Heart left ventricle (tissue), 16 donors: ENCODE measurements at regions not wholly inside any gene's neighbourhood (a gene's known extent, or its start where the extent isn't known, plus 50 kb on each side); places are given as distances from the start of the nearest gene placed in this dataset.

Experiments used
- ATAC-seq, 4 donors: fragments of 200-7000 bp; cut with Tn5 transposase; one replicate each; pipeline ENCODE4 v1.9.1; 2020 to 2022; ENCODE audit warnings: moderate library complexity in 4 of 4, mild to moderate bottlenecking in 3 of 4, moderate number of reproducible peaks in 1 of 4
- DNase-seq, 5 donors: peaks; one replicate each; pipeline ENCODE4 v3.0.0-alpha.2; 2020
- H3K27ac ChIP-seq, 12 donors: fragments of 200-600 bp; sonication (generic) in 4 of 12; one replicate each; pipeline versions ENCODE4 v1.5.0 to v1.8.0; 2016 to 2022; ENCODE audit warnings: mild to moderate bottlenecking in 2 of 12
- H3K27me3 ChIP-seq, 9 donors: fragments of 200-600 bp; sonication (generic) in 2 of 9; one replicate each; pipeline versions ENCODE4 v1.5.1 to v1.8.0; 2016 to 2022; ENCODE audit warnings: mild to moderate bottlenecking in 3 of 9
- H3K36me3 ChIP-seq, 9 donors: fragments of 200-600 bp; sonication (generic) in 2 of 9; one replicate each; pipeline versions ENCODE4 v1.5.0 to v1.8.0; 2018 to 2022; ENCODE audit warnings: mild to moderate bottlenecking in 2 of 9
- H3K4me1 ChIP-seq, 12 donors: fragments of 200-600 bp; sonication (generic) in 4 of 12; one replicate each; pipeline versions ENCODE4 v1.5.0 to v1.8.0; 2016 to 2022; ENCODE audit warnings: mild to moderate bottlenecking in 3 of 12
- H3K4me3 ChIP-seq, 12 donors: fragments of 200-600 bp; sonication (generic) in 4 of 12; one replicate each; pipeline versions ENCODE4 v1.5.0 to v1.8.0; 2017 to 2022; ENCODE audit warnings: mild to moderate bottlenecking in 9 of 12, moderate library complexity in 4 of 12
- H3K9me3 ChIP-seq, 12 donors: fragments of 200-600 bp; sonication (generic) in 4 of 12; one replicate each; pipeline versions ENCODE4 v1.5.0 to v1.8.0; 2016 to 2022; ENCODE audit warnings: mild to moderate bottlenecking in 1 of 12
- CTCF ChIP-seq, 12 donors: fragments of 200-600 bp; sonication (generic) in 4 of 12; IDR thresholded peaks; one replicate each; pipeline versions ENCODE4 v1.5.0 to v1.8.0; 2018 to 2022; ENCODE audit warnings: antibody characterized with exemption in 12 of 12, mild to moderate bottlenecking in 5 of 12
- POLR2A ChIP-seq, 2 donors: fragments of 450-650 bp; IDR thresholded peaks; one replicate each; pipeline ENCODE4 v1.6.1; 2017; ENCODE audit warnings: antibody characterized with exemption in 2 of 2, mild to moderate bottlenecking in 2 of 2, moderate library complexity in 2 of 2
- WGBS, 4 donors: extraction: QIAGEN DNeasy Blood & Tissue Kit in 2 of 4; methylation state at CpG; one replicate each; pipeline versions ENCODE4 v1.1.5 to v1.1.7; 2013 to 2018; 5-methylcytosine and 5-hydroxymethylcytosine counted together
- intact Hi-C, 10 donors: fragments of 100-400 bp; cut with DNase I; formaldehyde crosslinking; loops; one replicate each; pipeline versions ENCODE4 v1.11.1 to v1.14.2; 2022
- donor health status: ischemic (EF 13 %, LVEDD 7.1; RV severe dilation, severe dysfunction).
- donor health status: healthy with polysubstance abuse.
- donor health status: DM: no; HTN: yes; CAD: no.
- donor health status: DM: no; HTN: no; CAD: no.
- donor health status: ischemic (EF 25% LVEDD 6.9; RV normal size, moderate dysfunction).
- donor health status: ischemic (EF 25% LVEDD 5.7; RV mildly dilated, moderate dysfunction).
- donor health status: healthy.
- donor health status: DM: yes; HTN: yes; CAD: no.
- donor health status: ischemic (EF 35%, LVEDD 5.7; RV mildly dilated, moderate dysfunction).
- donor health status: nonischemic (EF 11% LVEDD 7.7; RV severe dilation, severe dysfunction).
- donor health status: DM: yes; HTN: yes; CAD: no.
- donor health status: PGD.
- donor health status: ischemic (EF 29% LVEDD 5.4; RV normal size, mild dysfunction).
- donor health status: nonischemic (EF 23%, LVEDD 6.1; RV moderate dilation, normal function).

GRCh38 chrX:33357606-33358005 is 146.3 kb upstream of the DMD start:
- Histone ChIP-seq H3K27me3 (no peaks in the 10 kb centered on the region), H3K36me3 (no peaks in the 10 kb centered on the region), H3K9me3 (no peaks in the 10 kb centered on the region), H3K4me3 (no peak overlapping the region), H3K4me1 (no peaks in the 10 kb centered on the region), H3K27ac (no peak overlapping the region)
- ATAC-seq = peak in 2 of 4 donors; percentile 41 to 59
- WGBS, 4 donors = 54 to 62% (median 61%) methylated on average over 2 to 3 of the region's 3 CpGs
- intact Hi-C loops = no loop called here
- no peak for TF ChIP-seq POLR2A (IDR thresholded peaks at IDR 0.05)
- TF ChIP-seq CTCF (IDR thresholded peaks at IDR 0.05) = no peak
- DNase-seq = peak in 3 of 5 donors; percentile 13 to 44 (median 30)

GRCh38 chrX:33339219-33339618 is 127.9 kb upstream of the DMD start:
- no peak overlapping the region for H3K27ac ChIP-seq
- H3K4me3 ChIP-seq = peak overlapping the region in 8 of 12 donors; percentile 10 to 51 (median 23)
- no peaks in the 10 kb centered on the region for H3K36me3 ChIP-seq
- no peaks in the 10 kb centered on the region for H3K27me3 ChIP-seq
- H3K4me1 ChIP-seq = peaks cover 0 to 3% (median 0%) of the 10 kb centered on the region in 12 donors
- H3K9me3 ChIP-seq = no peaks in the 10 kb centered on the region
- DNase-seq (no peak), ATAC-seq (peak in 1 of 4 donors; percentile 20)
- intact Hi-C loops = loop anchor here in 3 of 10 donors (5.0 to 10.0 kb wide), 3 partner anchors 124 to 807 kb away; partner anchors contain the start of gene DMD (in 1 of the 3)
- TF ChIP-seq CTCF (IDR thresholded peaks at IDR 0.05) = no peak
- WGBS, 4 donors = 24 to 46% (median 37%) methylated on average over 9 of the region's 9 CpGs

GRCh38 chrX:33336783-33337182 is 125.4 kb upstream of the DMD start:
- WGBS, 4 donors = 14 to 21% (median 15%) methylated on average over 6 of the region's 6 CpGs
- no peaks in the 10 kb centered on the region for H3K36me3 ChIP-seq
- intact Hi-C loops = loop anchor here in 3 of 10 donors (5.0 to 10.0 kb wide), 3 partner anchors 122 to 804 kb away; partner anchors contain the start of gene DMD (in 1 of the 3)
- H3K4me3 ChIP-seq = peak overlapping the region in 3 of 12 donors; percentile 16 to 26 (median 24)
- peak; percentile 20 to 56 (median 38) for TF ChIP-seq CTCF (IDR thresholded peaks at IDR 0.05)
- TF ChIP-seq POLR2A (IDR thresholded peaks at IDR 0.05) = no peak
- H3K27ac ChIP-seq = no peak overlapping the region
- ATAC-seq (peak; percentile 49 to 72 (median 60)), DNase-seq (peak in 2 of 5 donors; percentile 6 to 19)
- no peaks in the 10 kb centered on the region for H3K27me3 ChIP-seq
- H3K4me1 ChIP-seq = peaks cover 0 to 3% (median 0%) of the 10 kb centered on the region in 12 donors
- H3K9me3 ChIP-seq = no peaks in the 10 kb centered on the region

- no peak overlapping the region for H3K27ac ChIP-seq
- peaks cover 0 to 3% (median 0%) of the 10 kb centered on the region in 12 donors for H3K4me1 ChIP-seq
- H3K27me3 ChIP-seq = peaks cover 0 to 4% (median 0%) of the 10 kb centered on the region in 9 donors
- TF ChIP-seq POLR2A (IDR thresholded peaks at IDR 0.05) (no peak), CTCF (IDR thresholded peaks at IDR 0.05) (no peak)
- ATAC-seq (no peak), DNase-seq (no peak)
- H3K36me3 ChIP-seq = no peaks in the 10 kb centered on the region
- no peaks in the 10 kb centered on the region for H3K9me3 ChIP-seq
- H3K4me3 ChIP-seq = no peak overlapping the region
- intact Hi-C loops = loop anchor here in 2 of 10 donors (10.0 kb wide), 2 partner anchors 118 to 798 kb away; partner anchors contain the start of gene DMD (in 1 of the 2)
- WGBS, 4 donors = 55 to 83% (median 67%) methylated on average over 2 of the region's 2 CpGs
These were observed 121.9 kb upstream of the DMD start for GRCh38 chrX:33333271-33333670.
